ENCODE measurements at regions not wholly inside any gene's neighbourhood (a gene's known extent, or its start where the extent isn't known, plus 50 kb on each side); places are given as distances from the start of the nearest gene placed in this dataset.

- Mint-ChIP-seq H3K4me1 (peaks cover 5% of the 10 kb centered on the region), H3K9me3 (peaks cover 2% of the 10 kb centered on the region), H3K36me3 (ENCODE audit: low read depth) (no peaks in the 10 kb centered on the region), H3K4me3 (no peak overlapping the region), H3K27me3 (ENCODE audit: low read depth) (no peaks in the 10 kb centered on the region), H3K27ac (ENCODE audit: unreplicated experiment) (no peak overlapping the region)
- DNase-seq (ENCODE audit: low read depth, low spot score): no peak
- TF ChIP-seq, protein P1, sequence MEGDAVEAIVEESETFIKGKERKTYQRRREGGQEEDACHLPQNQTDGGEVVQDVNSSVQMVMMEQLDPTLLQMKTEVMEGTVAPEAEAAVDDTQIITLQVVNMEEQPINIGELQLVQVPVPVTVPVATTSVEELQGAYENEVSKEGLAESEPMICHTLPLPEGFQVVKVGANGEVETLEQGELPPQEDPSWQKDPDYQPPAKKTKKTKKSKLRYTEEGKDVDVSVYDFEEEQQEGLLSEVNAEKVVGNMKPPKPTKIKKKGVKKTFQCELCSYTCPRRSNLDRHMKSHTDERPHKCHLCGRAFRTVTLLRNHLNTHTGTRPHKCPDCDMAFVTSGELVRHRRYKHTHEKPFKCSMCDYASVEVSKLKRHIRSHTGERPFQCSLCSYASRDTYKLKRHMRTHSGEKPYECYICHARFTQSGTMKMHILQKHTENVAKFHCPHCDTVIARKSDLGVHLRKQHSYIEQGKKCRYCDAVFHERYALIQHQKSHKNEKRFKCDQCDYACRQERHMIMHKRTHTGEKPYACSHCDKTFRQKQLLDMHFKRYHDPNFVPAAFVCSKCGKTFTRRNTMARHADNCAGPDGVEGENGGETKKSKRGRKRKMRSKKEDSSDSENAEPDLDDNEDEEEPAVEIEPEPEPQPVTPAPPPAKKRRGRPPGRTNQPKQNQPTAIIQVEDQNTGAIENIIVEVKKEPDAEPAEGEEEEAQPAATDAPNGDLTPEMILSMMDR (conservative IDR thresholded peaks at IDR 0.05): no peak
Measured at GRCh38 chr4:18734405-18734804, 712.9 kb upstream of the LCORL start.

DNA sequence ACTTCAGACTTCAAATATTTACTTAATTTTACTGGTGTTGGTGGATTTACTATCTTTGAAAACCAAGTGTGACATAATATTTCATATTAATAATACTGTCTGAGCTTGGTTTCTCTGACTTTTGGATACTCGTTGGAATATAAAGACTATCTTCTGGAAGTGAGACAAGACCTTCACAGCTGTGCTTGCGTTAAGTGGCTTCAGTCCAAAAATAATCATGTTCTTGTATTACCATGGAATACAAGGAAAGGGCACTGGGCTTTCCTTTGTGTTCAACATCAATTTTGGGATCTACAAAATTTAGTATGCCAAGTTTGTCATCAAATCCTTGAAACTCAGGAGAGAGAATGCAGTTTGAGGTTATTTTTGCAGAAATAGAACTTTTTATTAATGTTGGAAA, 712.4 kb upstream of the LCORL start:
- no peaks in the 10 kb centered on the region for H3K27me3 Mint-ChIP-seq (ENCODE audit: low read depth)
- no peak overlapping the region for H3K27ac Mint-ChIP-seq (ENCODE audit: unreplicated experiment)
- H3K36me3 Mint-ChIP-seq (ENCODE audit: low read depth): no peaks in the 10 kb centered on the region
- H3K4me1 Mint-ChIP-seq: peaks cover 5% of the 10 kb centered on the region
- no peak overlapping the region for H3K4me3 Mint-ChIP-seq
- TF ChIP-seq, protein P1 (conservative IDR thresholded peaks at IDR 0.05): no peak
- H3K9me3 Mint-ChIP-seq: peaks cover 2% of the 10 kb centered on the region
- no peak for DNase-seq (ENCODE audit: low read depth, low spot score)

DNA sequence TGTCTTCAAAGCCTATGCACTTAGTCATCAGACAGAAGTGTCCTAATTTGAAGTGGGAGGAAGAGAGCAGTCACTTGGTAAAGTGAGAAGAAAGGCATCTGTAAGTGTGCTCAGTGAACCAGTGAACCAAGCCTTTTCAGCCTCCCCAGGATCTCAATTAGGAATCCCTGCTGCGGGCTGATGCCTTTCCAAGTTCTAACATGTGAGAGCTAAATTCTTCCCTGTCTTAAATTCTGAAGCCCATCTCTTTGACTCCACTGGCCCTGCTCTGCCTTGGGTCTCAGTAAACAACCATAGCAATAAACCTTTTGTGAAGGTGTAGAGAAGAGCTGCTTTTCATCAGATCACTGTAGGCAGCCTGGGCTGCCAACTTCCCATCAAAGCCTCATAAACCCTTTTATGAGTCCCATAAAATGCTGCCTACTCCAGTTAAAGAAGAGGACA, 701.2 kb upstream of the LCORL start:
- Mint-ChIP-seq H3K36me3 (ENCODE audit: low read depth) (peaks cover 5% of the 10 kb centered on the region), H3K4me3 (no peak overlapping the region), H3K27me3 (ENCODE audit: low read depth) (no peaks in the 10 kb centered on the region), H3K4me1 (no peaks in the 10 kb centered on the region), H3K27ac (ENCODE audit: unreplicated experiment) (no peak overlapping the region), H3K9me3 (peaks cover 4% of the 10 kb centered on the region)
- TF ChIP-seq, protein P1 (conservative IDR thresholded peaks at IDR 0.05): no peak
- DNase-seq (ENCODE audit: low read depth, low spot score): no peak

GRCh38 chr4:18698119-18698883, 676.7 kb upstream of the LCORL start:
- DNase-seq (ENCODE audit: low read depth, low spot score): no peak
- Mint-ChIP-seq H3K4me1 (no peaks in the 10 kb centered on the region), H3K4me3 (no peak overlapping the region), H3K9me3 (peaks cover 11% of the 10 kb centered on the region), H3K36me3 (ENCODE audit: low read depth) (peaks cover 6% of the 10 kb centered on the region), H3K27me3 (ENCODE audit: low read depth) (no peaks in the 10 kb centered on the region), H3K27ac (ENCODE audit: unreplicated experiment) (no peak overlapping the region)
- TF ChIP-seq, protein P1 (conservative IDR thresholded peaks at IDR 0.05): no peak

- no peak for DNase-seq (ENCODE audit: low read depth, low spot score)
- H3K27ac Mint-ChIP-seq (ENCODE audit: unreplicated experiment): no peak overlapping the region
- TF ChIP-seq, protein P1 (conservative IDR thresholded peaks at IDR 0.05): no peak
- H3K27me3 Mint-ChIP-seq (ENCODE audit: low read depth): no peaks in the 10 kb centered on the region
- no peak overlapping the region for H3K4me3 Mint-ChIP-seq
- no peaks in the 10 kb centered on the region for H3K36me3 Mint-ChIP-seq (ENCODE audit: low read depth)
- peaks cover 12% of the 10 kb centered on the region for H3K4me1 Mint-ChIP-seq
- no peaks in the 10 kb centered on the region for H3K9me3 Mint-ChIP-seq
Measured at GRCh38 chr4:18695733-18696527, 674.4 kb upstream of the LCORL start.
